ENCODE measurements at regions not wholly inside any gene's neighbourhood (a gene's known extent, or its start where the extent isn't known, plus 50 kb on each side); places are given as distances from the start of the nearest gene placed in this dataset.

DNA sequence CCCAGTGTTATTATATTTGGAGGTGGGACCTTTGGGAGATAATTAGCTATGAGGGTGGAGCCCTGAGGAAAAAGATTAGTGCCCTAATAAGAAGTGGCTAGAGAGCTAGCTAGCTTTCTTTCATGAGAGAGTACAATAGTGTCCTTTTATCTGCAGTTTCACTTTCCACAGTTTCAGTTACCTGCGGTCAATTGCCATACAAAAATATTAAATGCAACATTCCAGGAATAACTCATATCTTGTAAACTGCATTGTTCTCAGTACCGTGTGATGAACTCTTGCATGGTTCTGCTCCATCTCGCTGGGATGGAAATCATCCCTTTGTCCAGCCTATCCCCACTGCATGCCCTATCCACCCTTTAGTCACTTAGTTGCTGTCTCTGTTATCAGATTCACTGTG, 201.6 kb downstream of the RWDD3 start:
- ChIA-PET POLR2A (no interaction called here), CTCF (no interaction called here)
- no peaks in the 10 kb centered on the region for H3K4me1 Mint-ChIP-seq (ENCODE audit: low read depth)
- intact Hi-C loops (cut with DNase I, micrococcal nuclease) = no loop called here
- H3K9me3 ChIP-seq (ENCODE audit: control insufficient read depth in 1 of 2, insufficient read depth in 1 of 2, low read length in 2 of 2) = no peaks in the 10 kb centered on the region
- H3K4me3 Mint-ChIP-seq = no peak overlapping the region
- DNase-seq (no peak), ATAC-seq (ENCODE audit: poor library complexity) (no peak)
- H3K27ac ChIP-seq (ENCODE audit: low read depth in 1 of 2, low read length in 2 of 2) = no peak overlapping the region
- no peak overlapping the region for H3K27ac Mint-ChIP-seq
- no peaks in the 10 kb centered on the region for H3K27me3 Mint-ChIP-seq
- H3K27me3 ChIP-seq (ENCODE audit: control insufficient read depth in 1 of 2, insufficient read depth in 2 of 2, low read length in 2 of 2) = no peaks in the 10 kb centered on the region
- H3K4me1 ChIP-seq (ENCODE audit: insufficient read depth, low read length) = no peaks in the 10 kb centered on the region
- no peak overlapping the region for H3K4me3 ChIP-seq (ENCODE audit: low read length)
- peaks cover 2% of the 10 kb centered on the region for H3K9me3 Mint-ChIP-seq
- no peaks in the 10 kb centered on the region for H3K36me3 ChIP-seq (ENCODE audit: insufficient read depth, low read length)
- no peaks in the 10 kb centered on the region for H3K36me3 Mint-ChIP-seq (ENCODE audit: low read depth)
- TF ChIP-seq, protein P1, sequence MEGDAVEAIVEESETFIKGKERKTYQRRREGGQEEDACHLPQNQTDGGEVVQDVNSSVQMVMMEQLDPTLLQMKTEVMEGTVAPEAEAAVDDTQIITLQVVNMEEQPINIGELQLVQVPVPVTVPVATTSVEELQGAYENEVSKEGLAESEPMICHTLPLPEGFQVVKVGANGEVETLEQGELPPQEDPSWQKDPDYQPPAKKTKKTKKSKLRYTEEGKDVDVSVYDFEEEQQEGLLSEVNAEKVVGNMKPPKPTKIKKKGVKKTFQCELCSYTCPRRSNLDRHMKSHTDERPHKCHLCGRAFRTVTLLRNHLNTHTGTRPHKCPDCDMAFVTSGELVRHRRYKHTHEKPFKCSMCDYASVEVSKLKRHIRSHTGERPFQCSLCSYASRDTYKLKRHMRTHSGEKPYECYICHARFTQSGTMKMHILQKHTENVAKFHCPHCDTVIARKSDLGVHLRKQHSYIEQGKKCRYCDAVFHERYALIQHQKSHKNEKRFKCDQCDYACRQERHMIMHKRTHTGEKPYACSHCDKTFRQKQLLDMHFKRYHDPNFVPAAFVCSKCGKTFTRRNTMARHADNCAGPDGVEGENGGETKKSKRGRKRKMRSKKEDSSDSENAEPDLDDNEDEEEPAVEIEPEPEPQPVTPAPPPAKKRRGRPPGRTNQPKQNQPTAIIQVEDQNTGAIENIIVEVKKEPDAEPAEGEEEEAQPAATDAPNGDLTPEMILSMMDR (IDR thresholded peaks at IDR 0.05) = no peak

DNA sequence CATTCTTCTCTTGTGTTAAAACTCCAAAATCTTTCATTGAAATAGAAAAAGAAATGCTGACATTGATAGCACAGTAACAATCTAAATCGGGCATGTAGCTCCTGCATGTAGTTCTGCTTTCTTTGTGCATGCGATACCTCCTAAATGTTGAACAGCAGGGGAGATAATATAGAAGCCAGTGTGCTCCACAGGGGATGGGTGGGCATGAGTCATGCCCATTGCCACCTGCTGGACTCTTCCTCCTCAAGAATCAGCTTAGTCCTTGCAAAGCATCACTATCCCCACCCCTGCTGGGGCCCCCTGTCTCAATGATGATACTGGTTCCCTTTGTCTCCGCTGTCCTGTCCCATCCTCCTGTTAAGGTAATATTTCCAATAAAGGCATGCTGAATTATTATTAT, 203.0 kb downstream of the RWDD3 start:
- Mint-ChIP-seq H3K27me3 (no peaks in the 10 kb centered on the region), H3K27ac (no peak overlapping the region), H3K36me3 (ENCODE audit: low read depth) (no peaks in the 10 kb centered on the region), H3K4me3 (no peak overlapping the region), H3K9me3 (peaks cover 2% of the 10 kb centered on the region), H3K4me1 (ENCODE audit: low read depth) (no peaks in the 10 kb centered on the region)
- Histone ChIP-seq H3K9me3 (ENCODE audit: control insufficient read depth in 1 of 2, insufficient read depth in 1 of 2, low read length in 2 of 2) (no peaks in the 10 kb centered on the region), H3K27ac (ENCODE audit: low read depth in 1 of 2, low read length in 2 of 2) (no peak overlapping the region), H3K27me3 (ENCODE audit: control insufficient read depth in 1 of 2, insufficient read depth in 2 of 2, low read length in 2 of 2) (no peaks in the 10 kb centered on the region), H3K4me3 (ENCODE audit: low read length) (no peak overlapping the region), H3K4me1 (ENCODE audit: insufficient read depth, low read length) (no peaks in the 10 kb centered on the region), H3K36me3 (ENCODE audit: insufficient read depth, low read length) (no peaks in the 10 kb centered on the region)
- ChIA-PET POLR2A (no interaction called here), CTCF (no interaction called here)
- intact Hi-C loops (cut with DNase I, micrococcal nuclease) = no loop called here
- ATAC-seq (ENCODE audit: poor library complexity) = no peak
- no peak for DNase-seq
- TF ChIP-seq, protein P1 (IDR thresholded peaks at IDR 0.05) = no peak

DNA sequence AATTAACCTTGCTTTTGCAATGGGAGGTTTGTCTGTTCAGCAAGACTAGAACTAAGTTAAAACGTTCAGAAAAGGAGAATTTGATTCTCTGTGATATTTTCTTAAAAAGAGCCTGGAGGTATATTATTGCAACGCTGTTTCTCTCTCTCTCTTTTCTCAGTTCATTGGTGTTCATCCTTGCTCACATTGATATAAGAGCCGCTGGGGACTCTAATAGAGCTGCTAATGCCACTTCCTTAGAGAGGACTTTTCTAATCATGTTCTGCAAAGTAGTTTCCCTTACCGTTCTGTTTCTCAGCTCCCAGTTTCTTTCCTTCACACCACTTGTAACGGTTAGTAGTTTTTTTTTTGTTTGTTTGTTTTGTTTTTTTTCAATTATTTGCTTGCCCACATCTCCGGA, 203.8 kb downstream of the RWDD3 start:
- CTCF ChIA-PET = interaction anchor here (1.3 kb wide), 1 partner anchor 17 kb away, joined by 3 read pairs; no protein-coding TSS in a partner anchor
- intact Hi-C loops (cut with DNase I, micrococcal nuclease) = no loop called here
- ATAC-seq (ENCODE audit: poor library complexity) = no peak
- no peak overlapping the region for H3K4me3 ChIP-seq (ENCODE audit: low read length)
- TF ChIP-seq, protein P1 (IDR thresholded peaks at IDR 0.05) = no peak
- H3K4me1 ChIP-seq (ENCODE audit: insufficient read depth, low read length) = no peaks in the 10 kb centered on the region
- H3K27me3 ChIP-seq (ENCODE audit: control insufficient read depth in 1 of 2, insufficient read depth in 2 of 2, low read length in 2 of 2) = no peaks in the 10 kb centered on the region
- POLR2A ChIA-PET = interaction anchor here (0.6 kb wide), 1 partner anchor 15 kb away, joined by 3 read pairs; no protein-coding TSS in a partner anchor
- Mint-ChIP-seq H3K36me3 (ENCODE audit: low read depth) (no peaks in the 10 kb centered on the region), H3K27me3 (no peaks in the 10 kb centered on the region), H3K9me3 (peaks cover 2% of the 10 kb centered on the region), H3K27ac (no peak overlapping the region), H3K4me1 (ENCODE audit: low read depth) (no peaks in the 10 kb centered on the region), H3K4me3 (no peak overlapping the region)
- no peak overlapping the region for H3K27ac ChIP-seq (ENCODE audit: low read depth in 1 of 2, low read length in 2 of 2)
- no peaks in the 10 kb centered on the region for H3K9me3 ChIP-seq (ENCODE audit: control insufficient read depth in 1 of 2, insufficient read depth in 1 of 2, low read length in 2 of 2)
- no peaks in the 10 kb centered on the region for H3K36me3 ChIP-seq (ENCODE audit: insufficient read depth, low read length)
- DNase-seq = no peak
